Neural progenitor cell (in vitro differentiated cells): ENCODE measurements at regions not wholly inside any gene's neighbourhood (a gene's known extent, or its start where the extent isn't known, plus 50 kb on each side); places are given as distances from the start of the nearest gene placed in this dataset.
"Not testable (repeated sequence)": the region's sequence is repeated elsewhere in the genome, so short reads cannot be mapped to it uniquely, and the experiment has no call there.

Experiments used
- DNase-seq: peaks from one replicate; pipeline ENCODE4 v3.0.0-alpha.2; 2016; ENCODE audit warnings: low spot score
- H2AFZ ChIP-seq: fragments of 200-600 bp; sonication (generic); replicated peaks from 2 replicates; pipeline ENCODE4 v1.6.1; 2016; ENCODE audit warnings: antibody characterized with exemption
- H3F3A ChIP-seq: fragments of 200-600 bp; sonication (generic); 2 replicates; pipeline ENCODE4 v1.6.1; 2016; ENCODE audit warnings: antibody characterized with exemption, low read depth
- H3K27ac ChIP-seq: fragments of 200-600 bp; sonication (generic); 2 replicates; pipeline ENCODE4 v1.5.1; 2016; ENCODE audit warnings: mild to moderate bottlenecking
- H3K27me3 ChIP-seq: fragments of 200-600 bp; sonication (generic); 2 replicates; pipeline ENCODE4 v1.6.1; 2016; ENCODE audit warnings: mild to moderate bottlenecking, moderate library complexity
- H3K36me3 ChIP-seq: fragments of 200-600 bp; sonication (generic); 2 replicates; pipeline ENCODE4 v1.5.1; 2016
- H3K4me1 ChIP-seq: fragments of 200-600 bp; sonication (generic); 2 replicates; pipeline ENCODE4 v1.6.1; 2016; ENCODE audit warnings: mixed run types
- H3K4me2 ChIP-seq: fragments of 200-600 bp; sonication (generic); 2 replicates; pipeline ENCODE4 v1.6.1; 2016
- H3K4me3 ChIP-seq: fragments of 200-600 bp; sonication (generic); 2 replicates; pipeline ENCODE4 v1.5.1; 2016
- H3K79me2 ChIP-seq: fragments of 200-600 bp; sonication (generic); 2 replicates; pipeline ENCODE4 v1.6.1; 2016; ENCODE audit warnings: low read depth
- H3K9ac ChIP-seq: fragments of 200-600 bp; sonication (generic); 2 replicates; pipeline ENCODE4 v1.6.1; 2016
- H3K9me3 ChIP-seq: fragments of 200-600 bp; sonication (generic); 2 replicates; pipeline ENCODE4 v1.5.1; 2016; ENCODE audit warnings: low read depth
- H4K20me1 ChIP-seq: fragments of 200-600 bp; sonication (generic); 2 replicates; pipeline ENCODE4 v1.6.1; 2016; ENCODE audit warnings: low read depth
- H3K27ac Mint-ChIP-seq: 3 replicates; pipeline ENCODE4 v1.8.0; 2021; ENCODE audit warnings: mixed read lengths
- H3K27me3 Mint-ChIP-seq: 2 replicates; pipeline ENCODE4 v1.8.0; 2022; ENCODE audit warnings: low read depth, mild to moderate bottlenecking, inconsistent platforms, moderate library complexity, mixed read lengths; ENCODE audit not compliant: insufficient read depth
- H3K36me3 Mint-ChIP-seq: 3 replicates; pipeline ENCODE4 v1.8.0; 2021; ENCODE audit warnings: mixed read lengths
- H3K4me1 Mint-ChIP-seq: 3 replicates; pipeline ENCODE4 v1.8.0; 2021; ENCODE audit warnings: mixed read lengths
- H3K4me3 Mint-ChIP-seq: 3 replicates; pipeline ENCODE4 v1.8.0; 2021; ENCODE audit warnings: mild to moderate bottlenecking, moderate library complexity, mixed read lengths
- H3K9me3 Mint-ChIP-seq: 3 replicates; pipeline ENCODE4 v1.8.0; 2020; ENCODE audit warnings: mixed read lengths

DNA sequence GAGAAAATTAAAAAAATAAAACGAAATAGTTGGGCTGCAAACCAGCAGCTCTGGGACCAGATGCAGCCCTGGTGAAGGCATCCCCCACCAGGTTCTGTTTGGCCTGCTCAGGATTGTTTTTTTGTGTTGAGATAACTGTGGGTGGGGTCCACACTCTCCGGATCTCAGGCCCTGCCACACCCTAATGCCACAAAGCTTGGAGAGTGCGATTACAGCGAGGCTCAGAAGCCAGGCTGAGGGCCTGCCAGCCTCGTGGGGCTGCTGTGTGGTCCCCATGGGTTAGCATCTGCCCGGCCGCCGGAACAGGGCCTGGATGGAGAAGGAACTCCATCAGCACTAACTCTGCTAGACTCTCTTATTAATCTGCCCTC, 290.8 kb upstream of the PLGLB2 start:
- H3K9me3 Mint-ChIP-seq, H3K4me1 ChIP-seq, DNase-seq: not testable (repeated sequence)

GRCh38 chr2:87458938-87459337, 288.9 kb upstream of the PLGLB2 start:
- H3K27ac ChIP-seq, H3K36me3 Mint-ChIP-seq, H2AFZ ChIP-seq, DNase-seq, H3K4me1 ChIP-seq, H3K9me3 ChIP-seq, H3K4me3 ChIP-seq, H3K9me3 Mint-ChIP-seq, H3F3A ChIP-seq, H3K36me3 ChIP-seq, H3K27me3 Mint-ChIP-seq, H3K27me3 ChIP-seq, H4K20me1 ChIP-seq, H3K79me2 ChIP-seq, H3K4me2 ChIP-seq, H3K4me1 Mint-ChIP-seq, H3K27ac Mint-ChIP-seq, H3K9ac ChIP-seq, H3K4me3 Mint-ChIP-seq: not testable (repeated sequence)

More for the DNA sequence above, 290.8 kb upstream of the PLGLB2 start:
- not testable (repeated sequence) for H3K27ac ChIP-seq, H2AFZ ChIP-seq, H3K27ac Mint-ChIP-seq, H3K36me3 Mint-ChIP-seq, H3K4me1 Mint-ChIP-seq, H4K20me1 ChIP-seq, H3K36me3 ChIP-seq, H3K9me3 ChIP-seq, H3K4me2 ChIP-seq, H3K79me2 ChIP-seq, H3K27me3 Mint-ChIP-seq, H3K9ac ChIP-seq, H3K4me3 Mint-ChIP-seq, H3K4me3 ChIP-seq, H3F3A ChIP-seq, H3K27me3 ChIP-seq

DNA sequence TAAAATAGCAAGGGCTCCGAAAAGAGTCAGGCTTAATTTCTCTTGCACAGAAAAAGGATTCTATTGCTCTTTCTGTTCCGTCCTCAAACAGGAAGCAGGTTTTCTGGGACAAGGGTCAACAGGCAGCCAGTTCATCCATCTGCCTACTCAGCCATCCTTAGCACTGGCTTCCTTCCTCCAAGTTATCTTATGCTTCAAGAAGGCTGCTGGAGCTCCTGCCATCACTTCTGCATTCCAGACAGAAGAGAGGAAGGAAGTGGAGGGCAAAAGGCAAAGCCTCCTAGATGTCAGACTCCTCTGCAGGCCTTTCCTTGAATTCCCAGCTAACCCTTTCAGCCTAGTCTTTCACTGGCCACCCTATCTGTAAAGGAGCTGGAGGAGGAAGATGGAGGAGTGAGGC, 287.8 kb upstream of the PLGLB2 start:
- not testable (repeated sequence) for H3F3A ChIP-seq, H3K9ac ChIP-seq, H3K36me3 ChIP-seq, H2AFZ ChIP-seq, H3K27me3 Mint-ChIP-seq, H3K9me3 Mint-ChIP-seq, H3K4me3 ChIP-seq, H4K20me1 ChIP-seq, H3K79me2 ChIP-seq, H3K9me3 ChIP-seq, H3K4me1 Mint-ChIP-seq, H3K27me3 ChIP-seq, H3K4me1 ChIP-seq, H3K27ac Mint-ChIP-seq, H3K27ac ChIP-seq, H3K4me3 Mint-ChIP-seq, H3K36me3 Mint-ChIP-seq, DNase-seq, H3K4me2 ChIP-seq

GRCh38 chr2:87460662-87461061, 287.2 kb upstream of the PLGLB2 start:
- H3K4me1 Mint-ChIP-seq, H3K27me3 ChIP-seq, H3K4me2 ChIP-seq, H4K20me1 ChIP-seq, H3K4me3 Mint-ChIP-seq, H3K9ac ChIP-seq, H3K4me1 ChIP-seq, H3K36me3 ChIP-seq, H2AFZ ChIP-seq, H3K36me3 Mint-ChIP-seq, DNase-seq, H3K9me3 ChIP-seq, H3K79me2 ChIP-seq, H3K27me3 Mint-ChIP-seq, H3F3A ChIP-seq, H3K9me3 Mint-ChIP-seq, H3K27ac Mint-ChIP-seq, H3K4me3 ChIP-seq, H3K27ac ChIP-seq: not testable (repeated sequence)

DNA sequence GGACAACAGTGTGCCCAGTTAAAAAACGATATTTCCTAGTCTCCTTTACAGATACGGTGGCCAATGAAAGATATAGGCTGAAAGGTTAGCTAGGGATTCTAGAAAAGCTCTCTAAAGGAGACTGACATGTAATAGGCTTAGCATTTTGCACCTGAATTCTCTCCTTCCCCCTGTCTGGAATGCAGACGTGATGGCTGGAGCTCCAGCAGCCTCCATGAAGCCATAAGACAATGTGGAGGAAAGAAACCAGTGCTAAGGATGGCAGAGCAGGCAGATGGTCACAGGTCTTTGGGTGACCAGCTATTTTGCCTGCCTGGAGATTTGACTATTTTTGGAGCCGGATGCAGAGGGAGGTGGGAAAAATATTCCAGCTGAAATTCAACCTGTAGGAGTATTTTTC, 286.2 kb upstream of the PLGLB2 start:
- H3K27me3 Mint-ChIP-seq, H3K27ac Mint-ChIP-seq, H3K4me3 ChIP-seq, H3K36me3 Mint-ChIP-seq, H3K9me3 Mint-ChIP-seq, H3K9ac ChIP-seq, H3K4me2 ChIP-seq, H4K20me1 ChIP-seq, DNase-seq, H2AFZ ChIP-seq, H3K4me1 Mint-ChIP-seq, H3K4me3 Mint-ChIP-seq, H3K79me2 ChIP-seq, H3F3A ChIP-seq, H3K27ac ChIP-seq, H3K36me3 ChIP-seq, H3K27me3 ChIP-seq, H3K4me1 ChIP-seq, H3K9me3 ChIP-seq: not testable (repeated sequence)

- H3F3A ChIP-seq, H3K79me2 ChIP-seq, H4K20me1 ChIP-seq: not testable (repeated sequence)
Measured at GRCh38 chr2:87464219-87464618, 283.7 kb upstream of the PLGLB2 start.

GRCh38 chr2:87465730-87466129, 282.2 kb upstream of the PLGLB2 start:
- H3K4me3 Mint-ChIP-seq, H3K36me3 Mint-ChIP-seq, H3K27ac Mint-ChIP-seq, H3K79me2 ChIP-seq, H3K27ac ChIP-seq, H3K27me3 ChIP-seq, H3K4me3 ChIP-seq, H3K9me3 Mint-ChIP-seq, DNase-seq, H3K4me2 ChIP-seq, H4K20me1 ChIP-seq, H2AFZ ChIP-seq, H3F3A ChIP-seq, H3K36me3 ChIP-seq, H3K27me3 Mint-ChIP-seq, H3K9me3 ChIP-seq, H3K4me1 Mint-ChIP-seq, H3K4me1 ChIP-seq, H3K9ac ChIP-seq: not testable (repeated sequence)

More at GRCh38 chr2:87464219-87464618, 283.7 kb upstream of the PLGLB2 start:
- H3K27ac ChIP-seq, H3K4me1 ChIP-seq, H3K4me1 Mint-ChIP-seq, H3K36me3 ChIP-seq, H3K4me3 Mint-ChIP-seq, H3K9ac ChIP-seq, H3K27ac Mint-ChIP-seq, H3K4me2 ChIP-seq, H3K9me3 Mint-ChIP-seq, H3K27me3 Mint-ChIP-seq, H3K4me3 ChIP-seq, DNase-seq, H3K36me3 Mint-ChIP-seq, H2AFZ ChIP-seq, H3K9me3 ChIP-seq, H3K27me3 ChIP-seq: not testable (repeated sequence)
